ENCODE measurements at regions not wholly inside any gene's neighbourhood (a gene's known extent, or its start where the extent isn't known, plus 50 kb on each side); places are given as distances from the start of the nearest gene placed in this dataset.

- H3K4me3 ChIP-seq, result no peak overlapping the region
- no peaks in the 10 kb centered on the region for H3K4me1 ChIP-seq
- Mint-ChIP-seq H3K4me3 (no peak overlapping the region), H3K36me3 (no peaks in the 10 kb centered on the region), H3K27me3 (ENCODE audit: insufficient read depth, low read depth) (peaks cover 2% of the 10 kb centered on the region), H3K4me1 (peaks cover 4% of the 10 kb centered on the region), H3K27ac (no peak overlapping the region), H3K9me3 (peaks cover 2% of the 10 kb centered on the region)
- H3K79me2 ChIP-seq (ENCODE audit: low read depth), result no peaks in the 10 kb centered on the region
- DNase-seq (ENCODE audit: low spot score), result no peak
- no peak overlapping the region for H2AFZ ChIP-seq (replicated peaks)
- H3F3A ChIP-seq (ENCODE audit: low read depth), result no peaks in the 10 kb centered on the region
- no peak for TF ChIP-seq EZH2 (IDR thresholded peaks at IDR 0.05)
- no peak for TF ChIP-seq EZH2phosphoT487 (IDR thresholded peaks at IDR 0.05)
- TF ChIP-seq CTCF (IDR thresholded peaks at IDR 0.05), result no peak
- H3K27ac ChIP-seq, result no peak overlapping the region
- no peaks in the 10 kb centered on the region for H4K20me1 ChIP-seq (ENCODE audit: low read depth)
- H3K27me3 ChIP-seq, result no peaks in the 10 kb centered on the region
- H3K4me2 ChIP-seq, result no peak overlapping the region
- H3K9ac ChIP-seq, result no peak overlapping the region
- H3K36me3 ChIP-seq, result no peaks in the 10 kb centered on the region
- H3K9me3 ChIP-seq (ENCODE audit: low read depth), result no peaks in the 10 kb centered on the region
Measured at GRCh38 chrX:42535233-42535632, 242.7 kb downstream of the PPP1R2C start.

GRCh38 chrX:42533761-42534160, 244.2 kb downstream of the PPP1R2C start:
- no peak overlapping the region for H3K27ac Mint-ChIP-seq
- no peak for DNase-seq (ENCODE audit: low spot score)
- H3K9me3 Mint-ChIP-seq, result peaks cover 2% of the 10 kb centered on the region
- Histone ChIP-seq H3K4me3 (no peak overlapping the region), H2AFZ (replicated peaks) (no peak overlapping the region), H4K20me1 (ENCODE audit: low read depth) (no peaks in the 10 kb centered on the region), H3K27ac (no peak overlapping the region), H3K9me3 (ENCODE audit: low read depth) (no peaks in the 10 kb centered on the region), H3K9ac (no peak overlapping the region), H3K4me2 (no peak overlapping the region), H3K36me3 (no peaks in the 10 kb centered on the region), H3K27me3 (no peaks in the 10 kb centered on the region), H3K4me1 (no peaks in the 10 kb centered on the region), H3K79me2 (ENCODE audit: low read depth) (no peaks in the 10 kb centered on the region), H3F3A (ENCODE audit: low read depth) (no peaks in the 10 kb centered on the region)
- peaks cover 2% of the 10 kb centered on the region for H3K27me3 Mint-ChIP-seq (ENCODE audit: insufficient read depth, low read depth)
- TF ChIP-seq CTCF (IDR thresholded peaks at IDR 0.05) (no peak), EZH2 (IDR thresholded peaks at IDR 0.05) (no peak), EZH2phosphoT487 (IDR thresholded peaks at IDR 0.05) (no peak)
- no peaks in the 10 kb centered on the region for H3K36me3 Mint-ChIP-seq
- no peak overlapping the region for H3K4me3 Mint-ChIP-seq
- H3K4me1 Mint-ChIP-seq, result peaks cover 4% of the 10 kb centered on the region

DNA sequence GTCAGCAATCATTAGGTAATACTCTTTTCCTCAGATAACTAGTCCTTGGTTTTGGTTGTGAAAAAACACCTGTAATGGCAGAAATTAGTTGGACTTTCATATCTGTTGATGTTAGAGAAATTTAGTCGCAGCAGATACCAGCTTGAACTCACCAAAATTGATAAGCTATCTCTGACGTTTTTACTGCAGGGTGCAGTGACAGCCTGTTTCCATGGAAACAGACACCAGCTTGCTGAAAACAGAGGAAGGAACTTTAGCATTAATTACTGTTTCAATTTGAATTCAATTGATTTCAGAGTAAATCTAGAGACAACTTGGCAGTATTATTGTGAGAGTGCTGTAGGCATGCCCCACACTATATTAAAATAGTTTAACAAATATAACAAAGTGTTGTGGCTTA, 246.5 kb downstream of the PPP1R2C start:
- H3K27ac ChIP-seq, result no peak overlapping the region
- Mint-ChIP-seq H3K27ac (no peak overlapping the region), H3K36me3 (no peaks in the 10 kb centered on the region), H3K4me3 (no peak overlapping the region), H3K9me3 (no peaks in the 10 kb centered on the region), H3K4me1 (peaks cover 4% of the 10 kb centered on the region), H3K27me3 (ENCODE audit: insufficient read depth, low read depth) (peaks cover 2% of the 10 kb centered on the region)
- no peaks in the 10 kb centered on the region for H4K20me1 ChIP-seq (ENCODE audit: low read depth)
- no peaks in the 10 kb centered on the region for H3K27me3 ChIP-seq
- H3K9ac ChIP-seq, result no peak overlapping the region
- no peaks in the 10 kb centered on the region for H3K9me3 ChIP-seq (ENCODE audit: low read depth)
- no peaks in the 10 kb centered on the region for H3K4me1 ChIP-seq
- no peak overlapping the region for H3K4me2 ChIP-seq
- H3F3A ChIP-seq (ENCODE audit: low read depth), result no peaks in the 10 kb centered on the region
- no peak overlapping the region for H2AFZ ChIP-seq (replicated peaks)
- no peak overlapping the region for H3K4me3 ChIP-seq
- TF ChIP-seq EZH2 (IDR thresholded peaks at IDR 0.05) (no peak), CTCF (IDR thresholded peaks at IDR 0.05) (no peak), EZH2phosphoT487 (IDR thresholded peaks at IDR 0.05) (no peak)
- no peaks in the 10 kb centered on the region for H3K79me2 ChIP-seq (ENCODE audit: low read depth)
- H3K36me3 ChIP-seq, result no peaks in the 10 kb centered on the region
- DNase-seq (ENCODE audit: low spot score), result no peak
